ENCODE measurements at regions not wholly inside any gene's neighbourhood (a gene's known extent, or its start where the extent isn't known, plus 50 kb on each side); places are given as distances from the start of the nearest gene placed in this dataset.

- no peak overlapping the region for H2AFZ ChIP-seq (ENCODE audit: low read length)
- no peaks in the 10 kb centered on the region for H3K9me3 ChIP-seq (ENCODE audit: control insufficient read depth, insufficient read depth, low read depth, low read length)
- H3K9ac ChIP-seq (ENCODE audit: insufficient read depth, low read length): no peak overlapping the region
- no peaks in the 10 kb centered on the region for H3K27me3 ChIP-seq (ENCODE audit: control insufficient read depth, insufficient read depth, low read length)
- H3K4me3 ChIP-seq (replicated peaks in 1 of 4; ENCODE audit: control extremely low read depth in 1 of 4, insufficient read depth in 1 of 4, low read depth in 3 of 4, low read length in 4 of 4): no peak overlapping the region
- no peaks in the 10 kb centered on the region for H3K4me1 ChIP-seq (ENCODE audit: control insufficient read depth, extremely low read depth, insufficient read depth, low read length)
- peak; percentile 23 to 28 for DNase-seq (ENCODE audit: low read depth in 2 of 2)
- no peaks in the 10 kb centered on the region for H3K36me3 ChIP-seq (ENCODE audit: control insufficient read depth, insufficient read depth, low read length)
- no peak overlapping the region for H3K4me2 ChIP-seq (ENCODE audit: extremely low read depth, insufficient read depth, low read length)
- no peaks in the 10 kb centered on the region for H3K79me2 ChIP-seq (ENCODE audit: control insufficient read depth, insufficient read depth, low read length)
- no peak for TF ChIP-seq CTCF (conservative IDR thresholded peaks at IDR 0.05 in 1 of 2, IDR thresholded peaks at IDR 0.05 in 1 of 2; ENCODE audit: low read depth in 1 of 2, low read length in 2 of 2)
- no peak for TF ChIP-seq EZH2 (IDR thresholded peaks at IDR 0.05; ENCODE audit: low read length, missing control alignments)
- no peaks in the 10 kb centered on the region for H4K20me1 ChIP-seq (ENCODE audit: control insufficient read depth, extremely low read depth, insufficient read depth, low read length)
- H3K27ac ChIP-seq (ENCODE audit: insufficient read depth, low read length): no peak overlapping the region
These were observed 359.6 kb upstream of the MEOX2 start for GRCh38 chr7:16046041-16046440.

- H3K4me1 ChIP-seq (ENCODE audit: control insufficient read depth, extremely low read depth, insufficient read depth, low read length): no peaks in the 10 kb centered on the region
- no peaks in the 10 kb centered on the region for H3K36me3 ChIP-seq (ENCODE audit: control insufficient read depth, insufficient read depth, low read length)
- no peak overlapping the region for H3K27ac ChIP-seq (ENCODE audit: insufficient read depth, low read length)
- peak in 1 of 2 donors; percentile 39 for DNase-seq (ENCODE audit: low read depth in 2 of 2)
- no peak overlapping the region for H2AFZ ChIP-seq (ENCODE audit: low read length)
- H3K9ac ChIP-seq (ENCODE audit: insufficient read depth, low read length): no peak overlapping the region
- H3K27me3 ChIP-seq (ENCODE audit: control insufficient read depth, insufficient read depth, low read length): no peaks in the 10 kb centered on the region
- no peaks in the 10 kb centered on the region for H3K79me2 ChIP-seq (ENCODE audit: control insufficient read depth, insufficient read depth, low read length)
- H3K9me3 ChIP-seq (ENCODE audit: control insufficient read depth, insufficient read depth, low read depth, low read length): no peaks in the 10 kb centered on the region
- no peaks in the 10 kb centered on the region for H4K20me1 ChIP-seq (ENCODE audit: control insufficient read depth, extremely low read depth, insufficient read depth, low read length)
- no peak overlapping the region for H3K4me3 ChIP-seq (replicated peaks in 1 of 4; ENCODE audit: control extremely low read depth in 1 of 4, insufficient read depth in 1 of 4, low read depth in 3 of 4, low read length in 4 of 4)
- TF ChIP-seq EZH2 (IDR thresholded peaks at IDR 0.05; ENCODE audit: low read length, missing control alignments) (no peak), CTCF (conservative IDR thresholded peaks at IDR 0.05 in 1 of 2, IDR thresholded peaks at IDR 0.05 in 1 of 2; ENCODE audit: low read depth in 1 of 2, low read length in 2 of 2) (no peak)
- no peak overlapping the region for H3K4me2 ChIP-seq (ENCODE audit: extremely low read depth, insufficient read depth, low read length)
These were observed 358.8 kb upstream of the MEOX2 start for GRCh38 chr7:16045296-16045695.

DNA sequence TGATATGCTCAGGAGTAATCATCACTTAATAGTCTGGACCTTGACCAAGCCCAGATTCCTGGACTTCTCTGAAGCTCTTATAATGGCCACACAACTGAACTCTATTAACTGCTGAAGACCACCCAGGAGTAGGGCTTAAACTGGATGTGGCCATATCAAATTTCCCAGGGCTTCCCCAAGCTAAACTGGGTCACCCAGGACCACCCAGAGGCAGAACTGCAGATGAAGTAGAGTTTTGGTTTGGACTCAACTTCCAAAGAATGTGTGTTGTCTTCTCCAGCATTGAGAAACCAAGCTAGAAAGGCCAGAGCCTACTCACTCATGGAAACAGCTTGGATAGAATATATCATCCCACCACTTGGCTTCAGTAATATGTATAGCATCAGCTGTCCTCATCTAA lies 358.2 kb upstream of the MEOX2 start:
- Histone ChIP-seq H3K36me3 (ENCODE audit: control insufficient read depth, insufficient read depth, low read length) (no peaks in the 10 kb centered on the region), H4K20me1 (ENCODE audit: control insufficient read depth, extremely low read depth, insufficient read depth, low read length) (no peaks in the 10 kb centered on the region), H3K27ac (ENCODE audit: insufficient read depth, low read length) (no peak overlapping the region), H3K4me3 (replicated peaks in 1 of 4; ENCODE audit: control extremely low read depth in 1 of 4, insufficient read depth in 1 of 4, low read depth in 3 of 4, low read length in 4 of 4) (no peak overlapping the region), H3K4me2 (ENCODE audit: extremely low read depth, insufficient read depth, low read length) (no peak overlapping the region), H3K79me2 (ENCODE audit: control insufficient read depth, insufficient read depth, low read length) (no peaks in the 10 kb centered on the region), H3K4me1 (ENCODE audit: control insufficient read depth, extremely low read depth, insufficient read depth, low read length) (no peaks in the 10 kb centered on the region), H3K9ac (ENCODE audit: insufficient read depth, low read length) (no peak overlapping the region), H2AFZ (ENCODE audit: low read length) (no peak overlapping the region), H3K27me3 (ENCODE audit: control insufficient read depth, insufficient read depth, low read length) (no peaks in the 10 kb centered on the region), H3K9me3 (ENCODE audit: control insufficient read depth, insufficient read depth, low read depth, low read length) (no peaks in the 10 kb centered on the region)
- DNase-seq (ENCODE audit: low read depth in 2 of 2): no peak
- TF ChIP-seq EZH2 (IDR thresholded peaks at IDR 0.05; ENCODE audit: low read length, missing control alignments): no peak
- TF ChIP-seq CTCF (conservative IDR thresholded peaks at IDR 0.05 in 1 of 2, IDR thresholded peaks at IDR 0.05 in 1 of 2; ENCODE audit: low read depth in 1 of 2, low read length in 2 of 2): no peak
